ENCODE measurements at regions not wholly inside any gene's neighbourhood (a gene's known extent, or its start where the extent isn't known, plus 50 kb on each side); places are given as distances from the start of the nearest gene placed in this dataset.

DNA sequence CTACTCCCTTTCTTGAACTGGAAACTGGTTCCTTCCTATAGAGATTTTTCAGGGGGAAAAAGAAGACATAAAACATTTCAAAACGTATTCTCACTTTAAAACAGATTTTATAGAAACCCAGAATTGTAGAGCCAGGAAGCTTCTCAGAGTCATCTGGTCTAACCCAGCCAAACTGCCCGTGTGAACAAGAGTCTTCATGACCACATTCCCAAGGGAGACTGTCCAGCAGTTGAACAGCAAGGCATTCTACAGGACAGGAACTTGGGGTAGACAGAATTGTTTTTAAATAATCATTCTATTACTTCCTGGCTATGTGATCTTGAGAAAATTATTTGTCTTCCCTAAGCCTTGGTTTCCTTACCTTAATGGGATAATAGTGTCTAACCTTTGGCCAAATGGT is 163.5 kb upstream of the IVNS1ABP start:
- Histone ChIP-seq H3K36me3 (replicated peaks in 1 of 2; ENCODE audit: control insufficient read depth in 1 of 2, insufficient read depth in 2 of 2, low read length in 1 of 2) (no peaks in the 10 kb centered on the region), H3K4me3 (ENCODE audit: low read depth in 2 of 2, low read length in 1 of 2) (no peak overlapping the region), H4K20me1 (ENCODE audit: insufficient read depth) (no peaks in the 10 kb centered on the region), H3K79me2 (ENCODE audit: insufficient read depth) (no peaks in the 10 kb centered on the region), H3K27ac (ENCODE audit: low read depth in 2 of 2, low read length in 1 of 2) (no peak overlapping the region), H3K27me3 (ENCODE audit: insufficient read depth) (no peaks in the 10 kb centered on the region), H3K9me2 (no peaks in the 10 kb centered on the region), H3K4me2 (no peak overlapping the region), H3K4me1 (ENCODE audit: control insufficient read depth in 1 of 2, insufficient read depth in 2 of 2, low read depth in 1 of 2, low read length in 1 of 2) (0 out of 4 replicates have a peak, but pooled peaks cover 2 to 6% of the 10 kb centered on the region in 2 experiments), H3K9me3 (no peaks in the 10 kb centered on the region), H3K9ac (no peak overlapping the region), H2AFZ (ENCODE audit: low read depth) (no peak overlapping the region), H3F3A (replicated peaks; ENCODE audit: insufficient read depth) (no peaks in the 10 kb centered on the region)
- ChIA-PET CTCF (no interaction called here), POLR2A (no interaction called here)
- TF ChIP-seq, protein P1, sequence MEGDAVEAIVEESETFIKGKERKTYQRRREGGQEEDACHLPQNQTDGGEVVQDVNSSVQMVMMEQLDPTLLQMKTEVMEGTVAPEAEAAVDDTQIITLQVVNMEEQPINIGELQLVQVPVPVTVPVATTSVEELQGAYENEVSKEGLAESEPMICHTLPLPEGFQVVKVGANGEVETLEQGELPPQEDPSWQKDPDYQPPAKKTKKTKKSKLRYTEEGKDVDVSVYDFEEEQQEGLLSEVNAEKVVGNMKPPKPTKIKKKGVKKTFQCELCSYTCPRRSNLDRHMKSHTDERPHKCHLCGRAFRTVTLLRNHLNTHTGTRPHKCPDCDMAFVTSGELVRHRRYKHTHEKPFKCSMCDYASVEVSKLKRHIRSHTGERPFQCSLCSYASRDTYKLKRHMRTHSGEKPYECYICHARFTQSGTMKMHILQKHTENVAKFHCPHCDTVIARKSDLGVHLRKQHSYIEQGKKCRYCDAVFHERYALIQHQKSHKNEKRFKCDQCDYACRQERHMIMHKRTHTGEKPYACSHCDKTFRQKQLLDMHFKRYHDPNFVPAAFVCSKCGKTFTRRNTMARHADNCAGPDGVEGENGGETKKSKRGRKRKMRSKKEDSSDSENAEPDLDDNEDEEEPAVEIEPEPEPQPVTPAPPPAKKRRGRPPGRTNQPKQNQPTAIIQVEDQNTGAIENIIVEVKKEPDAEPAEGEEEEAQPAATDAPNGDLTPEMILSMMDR (IDR thresholded peaks at IDR 0.05) = no peak
- TF ChIP-seq TEAD4 (IDR thresholded peaks at IDR 0.05; ENCODE audit: borderline replicate concordance, insufficient read depth) (no peak), YY1 (IDR thresholded peaks at IDR 0.05; ENCODE audit: low read depth) (no peak), EP300 (IDR thresholded peaks at IDR 0.05; ENCODE audit: borderline replicate concordance in 1 of 2, low read depth in 1 of 2, low read length in 1 of 2) (no peak), FOSL2 (IDR thresholded peaks at IDR 0.05; ENCODE audit: borderline replicate concordance, low read depth) (no peak), IRF3 (IDR thresholded peaks at IDR 0.05; ENCODE audit: low read depth, low read length) (no peak), MEF2A (IDR thresholded peaks at IDR 0.05; ENCODE audit: borderline replicate concordance, low read depth) (no peak), RFX5 (IDR thresholded peaks at IDR 0.05; ENCODE audit: low read length) (no peak), RXRA (IDR thresholded peaks at IDR 0.05; ENCODE audit: borderline replicate concordance, low read depth) (no peak)
- TF ChIP-seq, protein P2, sequence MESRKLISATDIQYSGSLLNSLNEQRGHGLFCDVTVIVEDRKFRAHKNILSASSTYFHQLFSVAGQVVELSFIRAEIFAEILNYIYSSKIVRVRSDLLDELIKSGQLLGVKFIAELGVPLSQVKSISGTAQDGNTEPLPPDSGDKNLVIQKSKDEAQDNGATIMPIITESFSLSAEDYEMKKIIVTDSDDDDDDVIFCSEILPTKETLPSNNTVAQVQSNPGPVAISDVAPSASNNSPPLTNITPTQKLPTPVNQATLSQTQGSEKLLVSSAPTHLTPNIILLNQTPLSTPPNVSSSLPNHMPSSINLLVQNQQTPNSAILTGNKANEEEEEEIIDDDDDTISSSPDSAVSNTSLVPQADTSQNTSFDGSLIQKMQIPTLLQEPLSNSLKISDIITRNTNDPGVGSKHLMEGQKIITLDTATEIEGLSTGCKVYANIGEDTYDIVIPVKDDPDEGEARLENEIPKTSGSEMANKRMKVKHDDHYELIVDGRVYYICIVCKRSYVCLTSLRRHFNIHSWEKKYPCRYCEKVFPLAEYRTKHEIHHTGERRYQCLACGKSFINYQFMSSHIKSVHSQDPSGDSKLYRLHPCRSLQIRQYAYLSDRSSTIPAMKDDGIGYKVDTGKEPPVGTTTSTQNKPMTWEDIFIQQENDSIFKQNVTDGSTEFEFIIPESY (IDR thresholded peaks at IDR 0.05; ENCODE audit: borderline replicate concordance, low read depth) = no peak
- TF ChIP-seq, protein P3, sequence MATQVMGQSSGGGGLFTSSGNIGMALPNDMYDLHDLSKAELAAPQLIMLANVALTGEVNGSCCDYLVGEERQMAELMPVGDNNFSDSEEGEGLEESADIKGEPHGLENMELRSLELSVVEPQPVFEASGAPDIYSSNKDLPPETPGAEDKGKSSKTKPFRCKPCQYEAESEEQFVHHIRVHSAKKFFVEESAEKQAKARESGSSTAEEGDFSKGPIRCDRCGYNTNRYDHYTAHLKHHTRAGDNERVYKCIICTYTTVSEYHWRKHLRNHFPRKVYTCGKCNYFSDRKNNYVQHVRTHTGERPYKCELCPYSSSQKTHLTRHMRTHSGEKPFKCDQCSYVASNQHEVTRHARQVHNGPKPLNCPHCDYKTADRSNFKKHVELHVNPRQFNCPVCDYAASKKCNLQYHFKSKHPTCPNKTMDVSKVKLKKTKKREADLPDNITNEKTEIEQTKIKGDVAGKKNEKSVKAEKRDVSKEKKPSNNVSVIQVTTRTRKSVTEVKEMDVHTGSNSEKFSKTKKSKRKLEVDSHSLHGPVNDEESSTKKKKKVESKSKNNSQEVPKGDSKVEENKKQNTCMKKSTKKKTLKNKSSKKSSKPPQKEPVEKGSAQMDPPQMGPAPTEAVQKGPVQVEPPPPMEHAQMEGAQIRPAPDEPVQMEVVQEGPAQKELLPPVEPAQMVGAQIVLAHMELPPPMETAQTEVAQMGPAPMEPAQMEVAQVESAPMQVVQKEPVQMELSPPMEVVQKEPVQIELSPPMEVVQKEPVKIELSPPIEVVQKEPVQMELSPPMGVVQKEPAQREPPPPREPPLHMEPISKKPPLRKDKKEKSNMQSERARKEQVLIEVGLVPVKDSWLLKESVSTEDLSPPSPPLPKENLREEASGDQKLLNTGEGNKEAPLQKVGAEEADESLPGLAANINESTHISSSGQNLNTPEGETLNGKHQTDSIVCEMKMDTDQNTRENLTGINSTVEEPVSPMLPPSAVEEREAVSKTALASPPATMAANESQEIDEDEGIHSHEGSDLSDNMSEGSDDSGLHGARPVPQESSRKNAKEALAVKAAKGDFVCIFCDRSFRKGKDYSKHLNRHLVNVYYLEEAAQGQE (IDR thresholded peaks at IDR 0.05; ENCODE audit: low read depth, low read length) = no peak
- DNase-seq = no peak
- WGBS (ENCODE audit: low lambda C conversion rate) = 23% methylated on average over 2 of the region's 2 CpGs
